ENCODE measurements at regions not wholly inside any gene's neighbourhood (a gene's known extent, or its start where the extent isn't known, plus 50 kb on each side); places are given as distances from the start of the nearest gene placed in this dataset.

DNA sequence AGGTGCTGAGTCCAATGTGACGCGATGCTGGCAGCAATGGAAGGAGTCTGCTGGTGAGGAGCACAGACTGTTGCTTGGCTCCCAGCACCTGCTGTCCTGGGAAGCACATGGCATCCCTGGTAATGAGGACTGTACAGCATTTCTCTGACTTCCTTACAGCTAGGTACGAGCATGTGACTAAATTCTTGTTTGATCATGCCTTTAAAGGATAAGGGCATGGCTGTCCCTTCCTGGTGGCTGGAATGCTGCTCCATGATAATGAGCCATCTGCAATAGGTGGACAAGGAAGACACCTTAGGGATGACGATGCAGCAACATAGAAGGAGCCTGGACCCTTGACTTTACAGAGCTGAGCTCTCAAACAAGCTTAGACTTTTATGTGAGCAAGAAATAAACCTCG is 278.0 kb upstream of the SPRED2 start:
- in situ Hi-C loops (cut with HindIII; ENCODE audit: low sequenced_read_pairs), result no loop called here
- no peak for DNase-seq (ENCODE audit: low spot score)

DNA sequence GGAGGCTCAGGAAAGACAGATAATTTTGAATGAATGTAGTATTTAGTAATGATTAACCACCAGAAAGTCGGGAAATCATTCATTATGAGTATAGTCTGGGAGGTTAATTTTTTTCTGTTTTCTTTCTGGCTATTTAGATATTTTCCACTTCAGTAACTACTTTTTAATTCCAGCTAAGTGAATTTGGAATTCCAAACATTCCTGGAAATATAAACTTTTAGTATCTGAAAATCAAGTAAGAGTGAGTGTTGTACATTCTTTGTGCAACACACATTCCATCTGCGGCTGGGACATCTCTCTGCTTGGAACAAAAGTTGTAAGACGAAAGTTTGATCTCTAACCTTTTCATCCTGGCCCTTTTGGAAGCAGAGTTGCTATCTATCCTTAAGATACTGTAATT is 275.7 kb upstream of the SPRED2 start:
- in situ Hi-C loops (cut with HindIII; ENCODE audit: low sequenced_read_pairs), result no loop called here

DNA sequence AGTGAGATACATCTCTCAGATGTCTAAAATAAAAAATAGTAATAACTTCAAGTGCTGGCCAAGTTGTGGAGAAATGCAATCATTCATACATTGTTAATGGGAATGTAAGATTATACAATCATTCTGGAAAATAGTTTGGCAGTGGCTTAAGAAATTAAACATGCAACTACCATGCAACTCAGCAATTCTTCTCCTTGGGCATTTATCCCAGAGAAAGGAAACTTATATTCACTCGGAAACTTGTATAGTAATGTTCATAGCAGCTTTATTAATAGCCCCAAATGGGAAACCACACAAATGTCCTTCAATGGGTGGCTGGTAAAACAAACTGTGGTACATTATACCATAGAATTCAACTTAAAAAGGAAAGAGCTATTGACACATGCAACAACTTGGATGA is 274.0 kb upstream of the SPRED2 start:
- in situ Hi-C loops (cut with HindIII; ENCODE audit: low sequenced_read_pairs), result no loop called here

More for the DNA sequence above, 275.7 kb upstream of the SPRED2 start:
- DNase-seq (ENCODE audit: low spot score), result no peak

DNA sequence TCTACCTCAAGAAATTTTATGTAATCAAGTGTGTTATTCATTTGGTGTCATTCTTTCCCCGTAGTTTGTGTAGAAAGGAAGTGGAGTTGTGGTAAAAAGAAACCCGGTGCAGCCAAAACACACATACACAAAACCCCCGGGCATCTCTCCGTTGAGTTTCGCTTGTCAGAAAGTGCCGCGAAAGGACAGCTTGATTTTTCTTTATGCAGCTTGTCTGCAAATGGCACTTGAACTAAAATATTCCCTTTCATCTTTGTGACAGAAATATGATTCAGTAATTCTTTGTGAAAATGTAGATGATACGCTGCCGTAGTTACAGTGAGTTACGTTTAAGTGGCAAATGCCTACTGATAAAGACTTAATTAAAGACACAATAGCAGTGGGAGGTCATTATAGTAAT is 268.8 kb upstream of the SPRED2 start:
- no peak for DNase-seq (ENCODE audit: low spot score)
- in situ Hi-C loops (cut with HindIII; ENCODE audit: low sequenced_read_pairs), result no loop called here

More for the DNA sequence above, 274.0 kb upstream of the SPRED2 start:
- DNase-seq (ENCODE audit: low spot score), result no peak

DNA sequence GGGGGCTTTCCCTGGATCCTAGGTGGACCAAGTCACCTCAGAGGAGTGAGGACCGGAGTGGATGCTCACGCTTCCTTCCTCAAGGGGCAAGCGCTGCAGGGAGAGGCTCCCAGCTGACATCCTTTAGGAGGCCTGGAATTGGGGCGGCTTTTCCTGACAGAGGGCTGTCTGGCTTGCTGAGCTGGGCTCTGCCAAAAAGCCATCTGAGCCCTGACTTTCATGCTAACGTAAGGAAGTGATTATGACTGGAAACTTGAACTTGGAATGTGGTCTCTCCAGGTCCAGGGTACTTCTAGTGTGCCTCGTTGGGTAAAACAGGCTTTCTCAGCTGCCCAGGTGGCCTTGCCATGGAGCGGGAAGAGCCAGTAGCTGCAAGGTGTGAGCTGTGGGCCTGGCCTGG is 268.3 kb upstream of the SPRED2 start:
- DNase-seq (ENCODE audit: low spot score), result no peak
- in situ Hi-C loops (cut with HindIII; ENCODE audit: low sequenced_read_pairs), result no loop called here

DNA sequence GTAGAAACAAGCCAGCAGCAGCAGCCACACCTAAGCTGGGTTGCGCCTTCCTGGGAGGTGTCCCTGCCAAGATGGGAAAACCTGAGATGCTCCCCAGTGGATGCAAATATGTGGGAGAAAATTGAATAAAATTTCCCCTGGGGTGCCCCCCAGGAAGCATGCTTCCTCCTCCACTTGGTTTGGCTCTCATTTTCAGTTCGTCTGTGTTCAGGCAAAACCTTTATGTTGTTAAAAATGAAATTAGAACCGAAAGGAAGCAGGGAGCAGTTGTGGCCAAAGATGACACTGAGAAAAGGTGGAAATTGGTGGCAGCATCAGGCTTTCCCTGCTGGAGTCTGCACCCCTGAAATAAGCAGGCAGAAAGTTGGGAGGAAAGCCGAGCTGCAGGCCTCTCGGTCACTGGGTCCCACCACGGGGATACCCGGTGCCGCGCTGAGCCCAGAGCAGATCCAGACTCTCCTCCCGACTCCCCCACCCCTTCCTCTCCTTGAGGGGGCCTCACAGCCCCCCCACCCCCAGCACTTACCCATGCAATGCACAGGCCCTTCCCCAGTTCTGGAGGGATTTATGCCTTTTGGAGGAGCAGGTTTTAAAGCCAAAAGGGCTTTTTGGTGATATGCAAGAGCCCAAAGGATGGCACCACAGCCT is 267.7 kb upstream of the SPRED2 start:
- in situ Hi-C loops (cut with HindIII; ENCODE audit: low sequenced_read_pairs), result no loop called here
- peak; percentile 26 for DNase-seq (ENCODE audit: low spot score)

DNA sequence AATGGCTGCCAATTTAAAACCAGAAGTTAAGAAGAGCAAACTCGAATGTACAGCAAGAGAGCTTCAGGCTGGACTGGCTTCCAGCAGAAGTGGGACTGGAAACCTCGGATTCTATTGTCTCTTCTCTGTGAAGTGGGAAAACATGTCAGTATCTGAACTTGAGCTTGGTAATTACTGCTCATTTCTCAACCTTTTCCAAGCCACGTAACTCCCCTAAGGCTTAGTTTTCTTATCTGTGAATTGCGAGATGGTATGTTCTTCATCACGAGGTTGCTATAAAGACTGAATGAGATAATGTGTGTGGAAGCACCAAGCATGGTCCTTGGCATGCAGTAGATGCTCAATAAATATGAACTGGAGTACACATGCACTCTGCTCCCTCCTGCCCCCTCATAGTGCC is 259.4 kb upstream of the SPRED2 start:
- in situ Hi-C loops (cut with HindIII; ENCODE audit: low sequenced_read_pairs), result no loop called here

DNA sequence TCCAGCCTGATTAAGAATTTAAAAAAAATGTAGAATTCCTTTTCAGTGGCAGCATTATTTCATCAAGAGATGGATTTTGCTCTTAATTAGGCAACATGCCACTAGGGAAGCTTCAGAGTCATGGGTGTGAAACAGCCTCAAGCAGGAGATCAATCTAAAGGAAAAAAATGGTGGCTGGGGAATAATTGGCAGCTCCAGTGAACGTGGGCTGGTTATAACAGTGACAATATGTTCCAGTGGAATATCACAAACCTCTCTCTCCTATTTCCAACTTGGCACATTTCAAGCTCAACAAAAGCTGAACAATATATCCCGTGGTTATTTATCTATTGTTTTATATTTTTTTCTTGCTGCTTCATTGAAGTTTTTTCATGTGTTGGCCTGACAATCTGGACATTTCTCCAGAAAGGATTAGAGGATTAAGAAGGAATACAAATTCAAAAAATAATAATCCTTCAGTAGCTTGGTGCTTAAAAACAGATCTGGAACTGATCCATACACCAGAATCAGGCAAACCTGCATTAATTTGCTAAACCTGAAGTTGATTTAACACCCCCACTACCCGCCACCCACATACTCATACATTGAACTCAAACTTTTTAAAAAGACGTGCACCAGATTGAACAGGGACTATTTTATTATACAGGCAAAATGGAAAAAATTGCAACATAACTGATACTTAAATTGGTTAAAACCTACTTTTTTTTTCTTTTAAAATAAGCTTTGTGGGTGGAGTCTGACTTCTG is 255.9 kb upstream of the SPRED2 start:
- DNase-seq (ENCODE audit: low spot score), result peak; percentile 13
- in situ Hi-C loops (cut with HindIII; ENCODE audit: low sequenced_read_pairs), result no loop called here

More for the DNA sequence above, 259.4 kb upstream of the SPRED2 start:
- no peak for DNase-seq (ENCODE audit: low spot score)

DNA sequence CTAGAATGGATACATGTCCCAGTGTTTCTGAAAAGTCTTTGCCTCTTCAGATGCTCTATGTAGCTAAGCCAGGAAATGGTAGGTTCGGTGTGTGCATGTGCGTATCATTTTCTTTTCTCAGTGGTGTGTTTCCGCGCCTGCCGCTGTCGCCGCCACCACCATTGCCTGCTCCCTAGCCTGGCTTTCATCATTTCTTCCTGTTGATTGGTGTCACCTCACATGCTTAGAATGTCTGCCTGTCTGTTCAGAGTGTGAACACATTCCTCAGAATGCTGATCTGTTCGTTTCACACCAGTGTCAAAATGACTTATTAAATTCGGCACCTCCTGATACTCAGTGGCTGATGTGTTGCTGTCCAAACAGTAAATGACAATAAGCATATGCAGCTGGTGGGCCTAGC is 255.2 kb upstream of the SPRED2 start:
- DNase-seq (ENCODE audit: low spot score), result no peak
- in situ Hi-C loops (cut with HindIII; ENCODE audit: low sequenced_read_pairs), result no loop called here

DNA sequence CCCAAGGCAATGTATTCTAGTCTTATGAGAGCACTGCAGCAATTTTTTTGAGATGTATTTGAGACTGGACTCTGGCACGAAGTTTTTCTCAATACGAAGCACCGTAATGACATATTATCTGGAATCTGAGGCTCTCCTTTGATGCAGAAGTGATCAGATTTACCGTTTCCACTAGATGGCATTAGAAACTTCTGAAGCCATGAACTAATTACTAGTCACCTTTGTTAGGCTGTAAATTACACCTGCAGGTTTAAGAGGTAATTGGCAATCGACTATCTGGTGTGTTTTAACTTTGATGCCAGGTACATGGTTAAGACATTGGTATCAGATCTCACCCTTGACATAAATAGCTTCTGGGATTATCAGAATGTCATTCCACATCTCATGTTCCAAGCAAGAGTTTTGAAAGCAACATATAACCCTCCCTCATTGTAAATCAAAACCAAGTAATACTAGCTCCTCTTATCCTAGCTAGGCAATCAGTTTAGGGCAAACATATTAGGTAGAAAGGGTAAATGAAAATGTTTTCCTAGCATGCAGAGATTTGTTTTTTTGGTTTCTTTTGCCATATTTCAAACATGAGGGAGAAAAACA is 254.6 kb upstream of the SPRED2 start:
- in situ Hi-C loops (cut with HindIII; ENCODE audit: low sequenced_read_pairs), result no loop called here
- DNase-seq (ENCODE audit: low spot score), result peak; percentile 61

DNA sequence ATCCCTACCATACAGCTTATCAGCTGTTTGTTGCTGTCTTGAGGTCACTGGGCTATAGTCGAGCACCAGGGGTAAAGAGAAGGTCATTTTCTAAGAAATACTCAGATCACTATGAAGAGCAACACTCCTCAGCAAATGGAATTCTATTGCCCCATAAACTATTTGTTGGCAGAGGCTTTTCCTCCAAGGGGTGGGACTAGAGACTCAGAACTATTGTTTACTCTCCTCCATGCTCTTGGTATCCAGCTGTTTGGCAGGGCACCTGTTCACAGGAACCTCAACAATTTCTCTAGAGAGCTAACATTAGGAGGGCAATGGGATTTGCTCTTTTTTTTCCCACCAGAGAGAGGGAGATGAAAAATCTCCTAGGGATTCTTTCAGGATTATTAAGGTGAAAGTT is 249.1 kb upstream of the SPRED2 start:
- DNase-seq (ENCODE audit: low spot score), result no peak
- in situ Hi-C loops (cut with HindIII; ENCODE audit: low sequenced_read_pairs), result no loop called here

DNA sequence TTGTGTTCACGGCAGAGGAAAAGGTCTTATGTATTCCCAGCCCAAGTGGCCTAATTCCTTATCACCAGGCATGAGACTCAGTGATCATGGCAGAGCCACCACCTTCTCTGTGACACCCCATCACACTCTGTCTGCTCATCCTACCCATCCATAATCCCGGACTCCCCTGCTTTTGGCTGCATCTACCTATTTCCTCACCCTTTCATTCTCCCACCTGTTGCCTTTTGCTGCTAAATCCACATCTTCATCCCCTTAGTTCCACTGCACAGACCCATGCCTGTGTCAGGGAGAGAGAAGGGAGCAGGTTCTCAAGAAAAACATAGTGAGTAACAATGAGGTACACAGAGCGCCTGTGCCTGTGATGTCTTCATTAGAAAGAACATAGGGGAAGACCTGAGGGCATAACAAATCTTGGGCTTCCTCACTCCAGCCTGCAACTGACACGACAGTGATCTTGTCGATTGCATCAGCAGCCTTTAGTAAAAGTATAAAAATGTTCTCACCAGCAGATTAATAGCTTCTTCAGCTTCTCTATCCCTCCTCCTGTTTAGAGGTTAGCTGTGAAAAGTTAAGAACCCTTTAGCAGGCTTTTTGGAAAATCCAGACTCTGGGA is 246.5 kb upstream of the SPRED2 start:
- DNase-seq (ENCODE audit: low spot score), result no peak
- in situ Hi-C loops (cut with HindIII; ENCODE audit: low sequenced_read_pairs), result no loop called here

DNA sequence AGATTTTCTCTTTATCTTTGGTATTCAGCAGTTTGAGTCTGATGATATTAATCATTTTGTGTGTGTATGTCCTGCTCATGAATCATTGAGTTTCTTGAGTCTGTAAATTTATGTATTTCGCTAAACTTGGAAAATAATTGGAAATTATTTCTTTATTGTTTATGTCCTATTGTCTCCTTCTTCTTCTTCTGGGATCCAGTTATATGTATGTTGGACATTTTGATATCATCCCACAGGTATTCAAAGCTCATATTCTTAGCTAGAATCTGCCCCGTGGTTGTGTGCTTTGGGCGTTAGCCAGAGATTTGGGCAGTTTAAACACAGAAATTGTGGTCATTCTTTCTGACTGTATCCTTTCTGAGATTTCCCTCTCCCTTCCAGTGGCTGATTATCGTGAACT is 243.0 kb upstream of the SPRED2 start:
- no peak for DNase-seq (ENCODE audit: low spot score)
- in situ Hi-C loops (cut with HindIII; ENCODE audit: low sequenced_read_pairs), result no loop called here

DNA sequence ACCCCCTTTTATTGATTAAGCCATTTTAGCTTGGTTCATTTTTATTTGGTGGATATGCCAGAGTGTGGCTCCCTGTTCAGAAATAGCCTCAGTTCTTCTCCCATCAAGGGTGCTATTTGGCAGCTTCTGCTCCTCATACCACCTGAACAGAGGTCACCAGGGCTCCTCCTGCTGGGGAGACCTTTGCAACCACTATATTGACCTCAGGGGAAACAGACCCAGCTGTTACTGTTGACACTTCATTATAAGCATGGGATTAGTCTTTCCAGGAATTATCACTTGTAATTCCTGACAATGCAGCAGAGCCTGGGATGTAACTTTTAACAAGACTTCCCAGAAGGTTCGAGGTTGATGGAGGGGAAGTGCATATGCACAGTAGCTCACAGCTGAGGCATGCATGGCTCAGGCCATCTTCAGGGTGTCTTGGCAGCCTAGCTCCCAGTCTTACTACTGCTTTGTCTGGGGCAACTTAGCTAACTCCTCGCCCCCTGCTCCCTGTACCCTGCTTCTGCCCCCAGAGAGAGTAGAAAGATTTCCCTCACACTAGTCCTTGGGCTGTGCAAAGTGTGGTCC is 239.4 kb upstream of the SPRED2 start:
- DNase-seq (ENCODE audit: low spot score), result no peak
- in situ Hi-C loops (cut with HindIII; ENCODE audit: low sequenced_read_pairs), result no loop called here

DNA sequence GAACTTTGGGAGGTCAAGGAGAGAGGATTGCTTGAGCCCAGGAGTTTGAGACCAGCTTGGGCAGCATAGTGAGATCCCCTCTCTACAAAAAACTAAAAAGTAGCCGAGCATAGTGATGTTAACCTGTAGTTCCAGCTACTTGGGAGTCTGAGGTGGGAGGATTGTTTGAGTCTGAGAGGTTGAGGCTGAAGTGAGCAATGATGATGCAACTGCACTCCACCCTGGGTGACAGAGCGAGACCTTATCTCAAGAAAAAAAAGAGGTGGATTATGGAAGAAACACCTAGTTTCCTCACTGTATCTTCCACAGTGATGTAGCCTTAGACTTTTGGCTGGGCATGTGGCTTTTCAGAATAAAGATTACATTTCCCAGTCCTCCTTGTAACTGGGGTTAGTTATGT is 237.2 kb upstream of the SPRED2 start:
- DNase-seq (ENCODE audit: low spot score), result no peak
- in situ Hi-C loops (cut with HindIII; ENCODE audit: low sequenced_read_pairs), result no loop called here

DNA sequence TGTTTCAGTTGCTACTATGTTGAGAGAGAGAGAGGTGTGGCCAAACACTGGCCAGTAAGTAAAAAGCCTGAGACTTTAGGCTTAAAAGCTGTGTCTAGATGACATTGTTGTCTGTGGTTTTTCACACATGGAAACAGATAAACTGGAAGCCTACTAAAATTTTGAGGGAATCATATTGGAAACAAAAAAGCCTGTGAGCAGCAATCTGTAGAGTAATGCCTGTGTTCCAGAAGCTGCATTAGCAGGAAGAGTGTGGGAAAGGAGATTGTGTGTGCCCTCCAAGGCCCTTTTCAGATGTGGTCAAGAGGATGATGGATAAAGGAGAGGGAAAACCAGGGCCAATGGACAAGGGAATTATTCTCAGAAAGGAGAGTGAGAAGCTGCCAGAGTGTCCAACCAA is 236.3 kb upstream of the SPRED2 start:
- DNase-seq (ENCODE audit: low spot score), result no peak
- in situ Hi-C loops (cut with HindIII; ENCODE audit: low sequenced_read_pairs), result no loop called here

DNA sequence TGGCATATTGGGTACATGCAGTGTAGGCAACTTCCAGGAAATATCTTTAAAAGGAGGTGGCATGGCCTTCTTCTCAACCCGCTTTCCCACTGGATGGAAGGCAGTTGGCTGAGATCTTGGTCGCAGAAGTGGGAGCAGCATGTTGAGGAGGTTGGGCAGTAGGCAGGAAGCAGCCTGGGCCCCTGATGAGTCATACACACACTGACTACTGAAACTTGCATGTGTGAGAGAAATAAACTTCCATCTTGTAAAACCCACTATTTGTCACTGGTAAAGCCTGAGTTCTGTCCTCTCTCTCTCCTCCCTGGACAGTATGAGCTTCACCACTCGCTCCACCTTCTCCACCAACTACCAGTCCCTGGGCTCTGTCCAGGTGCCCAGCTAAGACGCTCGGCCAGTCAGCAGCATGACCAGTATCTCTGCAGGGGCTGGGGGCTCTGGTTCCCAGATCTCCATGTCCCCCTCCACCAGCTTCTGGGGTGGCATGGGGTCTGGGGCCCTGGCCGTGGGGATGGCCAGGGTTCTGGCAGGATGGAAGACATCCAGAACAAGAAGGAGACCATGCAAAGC is 233.8 kb upstream of the SPRED2 start:
- in situ Hi-C loops (cut with HindIII; ENCODE audit: low sequenced_read_pairs), result no loop called here
- DNase-seq (ENCODE audit: low spot score), result no peak

DNA sequence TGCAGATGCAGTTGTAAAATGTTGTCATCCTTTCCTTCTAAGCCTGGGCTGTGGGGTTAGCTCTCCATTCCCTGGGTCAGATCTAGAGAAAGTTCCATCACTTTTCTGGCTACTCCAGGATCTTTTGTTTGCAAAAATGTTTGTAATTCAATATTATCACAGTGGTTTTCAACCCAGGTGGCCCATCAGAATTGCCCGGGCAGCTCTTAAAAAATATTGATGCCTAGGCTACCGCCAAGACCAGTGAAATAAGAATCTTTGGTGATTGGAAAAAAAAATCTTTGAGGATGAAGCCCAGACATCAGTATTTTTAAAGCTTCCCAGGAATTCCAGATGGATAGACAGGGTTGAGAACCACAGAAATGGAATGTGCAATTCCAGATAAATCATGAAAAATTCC is 232.5 kb upstream of the SPRED2 start:
- in situ Hi-C loops (cut with HindIII; ENCODE audit: low sequenced_read_pairs), result no loop called here
- DNase-seq (ENCODE audit: low spot score), result no peak

DNA sequence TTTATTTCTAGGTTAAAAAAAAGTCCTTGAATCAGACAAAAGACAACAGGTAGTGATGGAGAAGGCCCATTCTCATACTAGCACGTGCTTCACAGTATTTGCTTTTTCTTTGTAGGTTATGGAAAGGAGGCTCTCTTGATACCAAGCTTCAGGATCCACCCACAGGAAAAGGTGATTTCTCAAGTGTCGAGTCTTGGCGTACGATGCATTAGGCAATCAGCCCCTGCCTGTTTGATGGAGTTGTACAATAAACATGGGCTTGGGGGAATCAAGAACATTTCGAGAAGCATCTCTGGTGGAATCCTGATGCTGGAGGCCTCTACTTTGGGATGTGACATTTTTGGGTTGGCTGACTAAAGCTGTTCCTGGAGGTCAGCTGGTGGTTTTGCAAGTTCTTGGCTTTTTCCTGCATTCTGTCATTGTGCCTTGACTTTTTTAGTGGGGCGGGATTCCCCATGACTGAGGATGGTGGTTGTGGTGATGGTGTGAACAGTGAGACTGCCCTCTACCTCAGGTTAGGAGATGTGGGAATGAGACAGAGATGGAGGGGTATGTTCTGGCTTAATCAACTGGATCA is 231.5 kb upstream of the SPRED2 start:
- no peak for DNase-seq (ENCODE audit: low spot score)
- in situ Hi-C loops (cut with HindIII; ENCODE audit: low sequenced_read_pairs), result no loop called here
